ENCODE measurements at regions not wholly inside any gene's neighbourhood (a gene's known extent, or its start where the extent isn't known, plus 50 kb on each side); places are given as distances from the start of the nearest gene placed in this dataset.

GRCh38 chr11:25159341-25159740 is 662.5 kb downstream of the LUZP2 start:
- Histone ChIP-seq H3K4me1 (ENCODE audit: control insufficient read depth, insufficient read depth, low read length, poor library complexity, severe bottlenecking) (no peaks in the 10 kb centered on the region), H3K27me3 (replicated peaks; ENCODE audit: control insufficient read depth, insufficient read depth, low read length, poor library complexity, severe bottlenecking) (no peaks in the 10 kb centered on the region), H3K27ac (ENCODE audit: insufficient read depth, low read length, poor library complexity, severe bottlenecking) (no peak overlapping the region), H3K36me3 (ENCODE audit: control insufficient read depth, insufficient read depth, low read length) (no peaks in the 10 kb centered on the region), H3K4me3 (ENCODE audit: insufficient read depth, low read depth, low read length, poor library complexity, severe bottlenecking) (no peak overlapping the region), H3K9me3 (ENCODE audit: control insufficient read depth, low read length) (no peaks in the 10 kb centered on the region)
- no peak for DNase-seq

- no peaks in the 10 kb centered on the region for H3K27me3 ChIP-seq (replicated peaks; ENCODE audit: control insufficient read depth, insufficient read depth, low read length, poor library complexity, severe bottlenecking)
- no peaks in the 10 kb centered on the region for H3K9me3 ChIP-seq (ENCODE audit: control insufficient read depth, low read length)
- no peak overlapping the region for H3K4me3 ChIP-seq (ENCODE audit: insufficient read depth, low read depth, low read length, poor library complexity, severe bottlenecking)
- no peaks in the 10 kb centered on the region for H3K36me3 ChIP-seq (ENCODE audit: control insufficient read depth, insufficient read depth, low read length)
- DNase-seq: no peak
- no peak overlapping the region for H3K27ac ChIP-seq (ENCODE audit: insufficient read depth, low read length, poor library complexity, severe bottlenecking)
- no peaks in the 10 kb centered on the region for H3K4me1 ChIP-seq (ENCODE audit: control insufficient read depth, insufficient read depth, low read length, poor library complexity, severe bottlenecking)
Measured at GRCh38 chr11:25163421-25163820, 666.6 kb downstream of the LUZP2 start.

GRCh38 chr11:25180187-25180586 is 683.3 kb downstream of the LUZP2 start:
- H3K4me3 ChIP-seq (ENCODE audit: insufficient read depth, low read depth, low read length, poor library complexity, severe bottlenecking): no peak overlapping the region
- H3K4me1 ChIP-seq (ENCODE audit: control insufficient read depth, insufficient read depth, low read length, poor library complexity, severe bottlenecking): no peaks in the 10 kb centered on the region
- H3K9me3 ChIP-seq (ENCODE audit: control insufficient read depth, low read length): peaks cover 7% of the 10 kb centered on the region
- H3K36me3 ChIP-seq (ENCODE audit: control insufficient read depth, insufficient read depth, low read length): no peaks in the 10 kb centered on the region
- no peaks in the 10 kb centered on the region for H3K27me3 ChIP-seq (replicated peaks; ENCODE audit: control insufficient read depth, insufficient read depth, low read length, poor library complexity, severe bottlenecking)
- no peak overlapping the region for H3K27ac ChIP-seq (ENCODE audit: insufficient read depth, low read length, poor library complexity, severe bottlenecking)
- DNase-seq: no peak

- Histone ChIP-seq H3K4me1 (ENCODE audit: control insufficient read depth, insufficient read depth, low read length, poor library complexity, severe bottlenecking) (no peaks in the 10 kb centered on the region), H3K36me3 (ENCODE audit: control insufficient read depth, insufficient read depth, low read length) (no peaks in the 10 kb centered on the region), H3K27me3 (replicated peaks; ENCODE audit: control insufficient read depth, insufficient read depth, low read length, poor library complexity, severe bottlenecking) (no peaks in the 10 kb centered on the region), H3K4me3 (ENCODE audit: insufficient read depth, low read depth, low read length, poor library complexity, severe bottlenecking) (no peak overlapping the region), H3K9me3 (ENCODE audit: control insufficient read depth, low read length) (peaks cover 7% of the 10 kb centered on the region), H3K27ac (ENCODE audit: insufficient read depth, low read length, poor library complexity, severe bottlenecking) (no peak overlapping the region)
- DNase-seq: no peak
Measured at GRCh38 chr11:25183411-25183810, 686.6 kb downstream of the LUZP2 start.

- Histone ChIP-seq H3K4me1 (ENCODE audit: control insufficient read depth, insufficient read depth, low read length, poor library complexity, severe bottlenecking) (no peaks in the 10 kb centered on the region), H3K36me3 (ENCODE audit: control insufficient read depth, insufficient read depth, low read length) (no peaks in the 10 kb centered on the region), H3K27ac (ENCODE audit: insufficient read depth, low read length, poor library complexity, severe bottlenecking) (no peak overlapping the region), H3K27me3 (replicated peaks; ENCODE audit: control insufficient read depth, insufficient read depth, low read length, poor library complexity, severe bottlenecking) (no peaks in the 10 kb centered on the region), H3K4me3 (ENCODE audit: insufficient read depth, low read depth, low read length, poor library complexity, severe bottlenecking) (no peak overlapping the region), H3K9me3 (ENCODE audit: control insufficient read depth, low read length) (no peaks in the 10 kb centered on the region)
- DNase-seq: no peak
Measured at GRCh38 chr11:25197515-25197914, 700.7 kb downstream of the LUZP2 start.

GRCh38 chr11:25198704-25199103 is 701.9 kb downstream of the LUZP2 start:
- Histone ChIP-seq H3K36me3 (ENCODE audit: control insufficient read depth, insufficient read depth, low read length) (no peaks in the 10 kb centered on the region), H3K4me3 (ENCODE audit: insufficient read depth, low read depth, low read length, poor library complexity, severe bottlenecking) (no peak overlapping the region), H3K27me3 (replicated peaks; ENCODE audit: control insufficient read depth, insufficient read depth, low read length, poor library complexity, severe bottlenecking) (no peaks in the 10 kb centered on the region), H3K27ac (ENCODE audit: insufficient read depth, low read length, poor library complexity, severe bottlenecking) (no peak overlapping the region), H3K9me3 (ENCODE audit: control insufficient read depth, low read length) (no peaks in the 10 kb centered on the region), H3K4me1 (ENCODE audit: control insufficient read depth, insufficient read depth, low read length, poor library complexity, severe bottlenecking) (no peaks in the 10 kb centered on the region)
- no peak for DNase-seq

- no peak overlapping the region for H3K4me3 ChIP-seq (ENCODE audit: insufficient read depth, low read depth, low read length, poor library complexity, severe bottlenecking)
Measured at GRCh38 chr11:25200925-25201324, 704.1 kb downstream of the LUZP2 start.

GRCh38 chr11:25206762-25207161 is 709.9 kb downstream of the LUZP2 start:
- Histone ChIP-seq H3K27me3 (replicated peaks; ENCODE audit: control insufficient read depth, insufficient read depth, low read length, poor library complexity, severe bottlenecking) (no peaks in the 10 kb centered on the region), H3K4me1 (ENCODE audit: control insufficient read depth, insufficient read depth, low read length, poor library complexity, severe bottlenecking) (no peaks in the 10 kb centered on the region), H3K36me3 (ENCODE audit: control insufficient read depth, insufficient read depth, low read length) (no peaks in the 10 kb centered on the region), H3K9me3 (ENCODE audit: control insufficient read depth, low read length) (no peaks in the 10 kb centered on the region), H3K4me3 (ENCODE audit: insufficient read depth, low read depth, low read length, poor library complexity, severe bottlenecking) (no peak overlapping the region), H3K27ac (ENCODE audit: insufficient read depth, low read length, poor library complexity, severe bottlenecking) (no peak overlapping the region)
- no peak for DNase-seq

More at GRCh38 chr11:25200925-25201324, 704.1 kb downstream of the LUZP2 start:
- no peak for DNase-seq
- Histone ChIP-seq H3K36me3 (ENCODE audit: control insufficient read depth, insufficient read depth, low read length) (no peaks in the 10 kb centered on the region), H3K27ac (ENCODE audit: insufficient read depth, low read length, poor library complexity, severe bottlenecking) (no peak overlapping the region), H3K9me3 (ENCODE audit: control insufficient read depth, low read length) (no peaks in the 10 kb centered on the region), H3K27me3 (replicated peaks; ENCODE audit: control insufficient read depth, insufficient read depth, low read length, poor library complexity, severe bottlenecking) (no peaks in the 10 kb centered on the region), H3K4me1 (ENCODE audit: control insufficient read depth, insufficient read depth, low read length, poor library complexity, severe bottlenecking) (no peaks in the 10 kb centered on the region)

- Histone ChIP-seq H3K27me3 (replicated peaks; ENCODE audit: control insufficient read depth, insufficient read depth, low read length, poor library complexity, severe bottlenecking) (no peaks in the 10 kb centered on the region), H3K4me3 (ENCODE audit: insufficient read depth, low read depth, low read length, poor library complexity, severe bottlenecking) (no peak overlapping the region), H3K4me1 (ENCODE audit: control insufficient read depth, insufficient read depth, low read length, poor library complexity, severe bottlenecking) (no peaks in the 10 kb centered on the region), H3K36me3 (ENCODE audit: control insufficient read depth, insufficient read depth, low read length) (no peaks in the 10 kb centered on the region), H3K9me3 (ENCODE audit: control insufficient read depth, low read length) (no peaks in the 10 kb centered on the region), H3K27ac (ENCODE audit: insufficient read depth, low read length, poor library complexity, severe bottlenecking) (no peak overlapping the region)
- no peak for DNase-seq
Measured at GRCh38 chr11:25211635-25212254, 714.9 kb downstream of the LUZP2 start.

- no peaks in the 10 kb centered on the region for H3K36me3 ChIP-seq (ENCODE audit: control insufficient read depth, insufficient read depth, low read length)
- H3K27ac ChIP-seq (ENCODE audit: insufficient read depth, low read length, poor library complexity, severe bottlenecking): no peak overlapping the region
- DNase-seq: no peak
- H3K4me3 ChIP-seq (ENCODE audit: insufficient read depth, low read depth, low read length, poor library complexity, severe bottlenecking): no peak overlapping the region
- no peaks in the 10 kb centered on the region for H3K4me1 ChIP-seq (ENCODE audit: control insufficient read depth, insufficient read depth, low read length, poor library complexity, severe bottlenecking)
- no peaks in the 10 kb centered on the region for H3K9me3 ChIP-seq (ENCODE audit: control insufficient read depth, low read length)
- H3K27me3 ChIP-seq (replicated peaks; ENCODE audit: control insufficient read depth, insufficient read depth, low read length, poor library complexity, severe bottlenecking): no peaks in the 10 kb centered on the region
Measured at GRCh38 chr11:25214535-25215176, 717.8 kb downstream of the LUZP2 start.

All from effector memory CD4-positive, alpha-beta T cell (primary cell).